LNCaP clone FGC (cell line): ENCODE measurements at regions not wholly inside any gene's neighbourhood (a gene's known extent, or its start where the extent isn't known, plus 50 kb on each side); places are given as distances from the start of the nearest gene placed in this dataset.

ENCODE experiments used
- DNase-seq: peaks from one replicate; pipeline ENCODE4 v3.0.0-alpha.2; 2011; ENCODE audit warnings: low read depth
- H3K4me3 ChIP-seq: 2 replicates; pipeline ENCODE4 v1.5.1; 2011; ENCODE audit warnings: mild to moderate bottlenecking, low read depth, low read length, control low read depth
- TF ChIP-seq, protein P1 (sequence below): IDR thresholded peaks from 2 replicates; pipeline ENCODE4 v1.5.1; 2012; ENCODE audit warnings: mild to moderate bottlenecking; ENCODE audit not compliant: control insufficient read depth, insufficient read depth; ENCODE audit errors: extremely low read depth

GRCh38 chr10:31604096-31604495 lies 285.1 kb downstream of the ZEB1 start:
- no peak for DNase-seq
- peak overlapping the region; percentile 57 for H3K4me3 ChIP-seq

GRCh38 chr10:31603235-31604087 lies 284.4 kb downstream of the ZEB1 start:
- peak overlapping the region; percentile 57 for H3K4me3 ChIP-seq
- DNase-seq, result peak; percentile 40
- TF ChIP-seq, protein P1, sequence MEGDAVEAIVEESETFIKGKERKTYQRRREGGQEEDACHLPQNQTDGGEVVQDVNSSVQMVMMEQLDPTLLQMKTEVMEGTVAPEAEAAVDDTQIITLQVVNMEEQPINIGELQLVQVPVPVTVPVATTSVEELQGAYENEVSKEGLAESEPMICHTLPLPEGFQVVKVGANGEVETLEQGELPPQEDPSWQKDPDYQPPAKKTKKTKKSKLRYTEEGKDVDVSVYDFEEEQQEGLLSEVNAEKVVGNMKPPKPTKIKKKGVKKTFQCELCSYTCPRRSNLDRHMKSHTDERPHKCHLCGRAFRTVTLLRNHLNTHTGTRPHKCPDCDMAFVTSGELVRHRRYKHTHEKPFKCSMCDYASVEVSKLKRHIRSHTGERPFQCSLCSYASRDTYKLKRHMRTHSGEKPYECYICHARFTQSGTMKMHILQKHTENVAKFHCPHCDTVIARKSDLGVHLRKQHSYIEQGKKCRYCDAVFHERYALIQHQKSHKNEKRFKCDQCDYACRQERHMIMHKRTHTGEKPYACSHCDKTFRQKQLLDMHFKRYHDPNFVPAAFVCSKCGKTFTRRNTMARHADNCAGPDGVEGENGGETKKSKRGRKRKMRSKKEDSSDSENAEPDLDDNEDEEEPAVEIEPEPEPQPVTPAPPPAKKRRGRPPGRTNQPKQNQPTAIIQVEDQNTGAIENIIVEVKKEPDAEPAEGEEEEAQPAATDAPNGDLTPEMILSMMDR, result no peak

More at GRCh38 chr10:31604096-31604495, 285.1 kb downstream of the ZEB1 start:
- TF ChIP-seq, protein P1, result no peak

- DNase-seq, result no peak
- TF ChIP-seq, protein P1, result no peak
- H3K4me3 ChIP-seq, result peak overlapping the region; percentile 57
These were observed 283.7 kb downstream of the ZEB1 start for GRCh38 chr10:31602541-31603234.

- TF ChIP-seq, protein P1, result no peak
These were observed 282.1 kb downstream of the ZEB1 start for GRCh38 chr10:31601136-31601535.

GRCh38 chr10:31599626-31600504 lies 280.8 kb downstream of the ZEB1 start:
- TF ChIP-seq, protein P1, result no peak
- no peak for DNase-seq
- H3K4me3 ChIP-seq, result no peak overlapping the region

More at GRCh38 chr10:31601136-31601535, 282.1 kb downstream of the ZEB1 start:
- no peak for DNase-seq
- H3K4me3 ChIP-seq, result no peak overlapping the region

DNA sequence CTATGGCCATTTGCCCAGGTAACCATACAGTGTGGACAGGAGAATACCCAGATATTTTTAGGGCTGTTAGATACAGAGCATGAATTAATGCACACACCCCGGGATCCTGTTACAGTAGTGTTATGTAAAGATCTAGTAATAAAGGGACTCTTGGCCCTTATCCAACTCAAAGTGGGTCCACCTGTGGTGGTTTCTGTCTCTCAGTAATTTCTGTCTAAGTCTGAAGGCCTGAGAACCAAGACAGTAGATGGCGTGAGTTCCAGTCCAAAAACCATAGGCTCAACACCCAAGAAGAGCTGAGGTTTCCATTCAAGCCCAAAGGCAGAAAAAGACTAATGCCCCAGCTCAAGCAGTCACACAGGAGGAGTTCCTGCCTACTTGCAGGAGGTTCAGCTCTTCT lies 277.7 kb downstream of the ZEB1 start:
- TF ChIP-seq, protein P1, result no peak
- no peak for DNase-seq
- H3K4me3 ChIP-seq, result no peak overlapping the region
